HG03108 (cell line): ENCODE measurements at regions not wholly inside any gene's neighbourhood (a gene's known extent, or its start where the extent isn't known, plus 50 kb on each side); places are given as distances from the start of the nearest gene placed in this dataset.
"Not testable (repeated sequence)": the region's sequence is repeated elsewhere in the genome, so short reads cannot be mapped to it uniquely, and the experiment has no call there.

Experiments used
- ATAC-seq: cut with Tn5 transposase; IDR thresholded peaks from one replicate; pipeline ENCODE4 v1.9.1; 2021; ENCODE audit warnings: moderate library complexity; ENCODE audit not compliant: unreplicated experiment

- no peak for ATAC-seq
Observed at GRCh38 chr1:98575955-98576354, 85.6 kb upstream of the SNX7 start.

- no peak for ATAC-seq
Observed at GRCh38 chr1:98565951-98566350, 95.6 kb upstream of the SNX7 start.

GRCh38 chr1:98559291-98559690 lies 102.2 kb upstream of the SNX7 start:
- no peak for ATAC-seq

- ATAC-seq = no peak
Observed at GRCh38 chr1:98557895-98558294, 103.6 kb upstream of the SNX7 start.

GRCh38 chr1:98556521-98557158 lies 104.9 kb upstream of the SNX7 start:
- ATAC-seq = no peak

DNA sequence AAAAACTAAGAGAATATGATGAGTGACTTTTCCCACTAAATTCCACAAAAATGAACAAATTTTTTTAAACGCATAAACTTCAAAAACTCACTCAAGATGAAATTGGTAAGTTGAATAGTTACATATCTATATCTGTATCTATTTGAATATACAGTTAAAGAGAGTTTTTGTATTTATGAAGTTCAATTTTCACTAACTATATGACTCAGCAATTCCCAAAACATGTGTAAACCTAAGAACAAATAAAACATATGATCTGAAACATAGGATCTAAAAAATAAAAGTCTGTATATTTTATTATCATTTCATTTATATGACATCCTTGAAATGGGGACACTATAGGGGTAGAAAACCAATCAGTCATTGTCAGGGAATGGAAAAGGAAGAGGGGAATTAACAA lies 105.7 kb upstream of the SNX7 start:
- ATAC-seq = no peak

- not testable (repeated sequence) for ATAC-seq
Observed at GRCh38 chr1:98552576-98553074, 108.9 kb upstream of the SNX7 start.

GRCh38 chr1:98550076-98550475 lies 111.4 kb upstream of the SNX7 start:
- ATAC-seq = no peak

- ATAC-seq = no peak
Observed at GRCh38 chr1:98546319-98546718, 115.2 kb upstream of the SNX7 start.

DNA sequence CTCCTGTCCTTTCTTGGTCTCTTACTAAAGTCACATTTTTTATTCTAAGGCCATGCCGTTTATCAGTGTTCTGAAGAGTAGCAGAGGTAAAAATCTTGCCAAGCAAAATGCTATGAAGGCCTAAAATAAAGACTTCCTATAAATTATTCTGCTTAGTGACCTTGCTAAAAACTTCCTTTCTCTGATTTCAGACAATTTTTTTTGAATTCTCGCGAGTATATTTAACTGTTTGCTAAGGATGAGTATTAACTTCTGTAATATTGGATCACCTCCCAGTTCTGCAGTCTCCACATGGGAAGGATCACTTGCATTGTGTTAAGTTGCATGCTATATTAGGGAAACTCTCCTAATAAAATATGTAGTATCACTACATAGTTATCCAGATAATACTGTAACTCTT lies 123.4 kb upstream of the SNX7 start:
- ATAC-seq = no peak

GRCh38 chr1:98523256-98523655 lies 138.3 kb upstream of the SNX7 start:
- no peak for ATAC-seq

DNA sequence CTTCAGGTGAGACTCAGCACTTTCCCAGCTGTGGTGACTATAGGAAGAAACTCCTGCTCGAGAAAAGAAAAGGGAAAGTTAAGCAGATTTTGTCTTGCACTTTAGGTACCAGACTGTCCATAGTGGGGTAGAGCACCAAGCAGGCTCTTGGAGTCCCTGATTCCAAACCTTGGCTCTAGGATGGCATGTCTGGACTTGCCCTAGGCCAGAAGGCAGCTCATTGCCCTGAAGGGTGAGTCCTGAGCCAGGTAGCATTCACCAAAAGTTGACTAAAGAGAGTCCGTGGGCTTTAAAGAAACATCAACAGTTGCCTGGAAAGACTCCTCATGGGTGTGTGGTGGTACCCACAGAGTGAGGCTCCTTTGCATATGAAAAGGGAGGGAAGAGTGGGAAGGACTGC lies 145.2 kb upstream of the SNX7 start:
- ATAC-seq = no peak

DNA sequence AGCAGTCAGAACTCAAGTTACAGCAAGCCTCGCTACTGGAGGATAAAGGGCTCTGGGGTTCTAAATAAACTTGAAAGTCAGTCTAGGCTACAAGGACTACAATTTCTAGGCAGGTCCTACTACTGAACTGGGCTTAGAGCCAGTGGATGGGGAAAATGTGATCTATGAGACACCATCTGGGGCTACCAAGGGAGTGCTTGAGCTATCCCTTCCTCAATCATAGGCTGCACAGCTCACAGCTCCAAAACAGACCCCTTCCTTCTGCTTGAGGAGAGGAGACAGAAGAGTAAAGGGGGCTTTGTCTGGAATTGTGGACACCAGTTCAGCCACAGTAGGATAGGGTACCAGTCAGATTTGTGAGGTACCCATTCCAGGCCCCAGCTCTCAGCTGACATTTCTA lies 145.8 kb upstream of the SNX7 start:
- ATAC-seq = no peak

- not testable (repeated sequence) for ATAC-seq
Observed at GRCh38 chr1:98512216-98512615, 149.3 kb upstream of the SNX7 start.

DNA sequence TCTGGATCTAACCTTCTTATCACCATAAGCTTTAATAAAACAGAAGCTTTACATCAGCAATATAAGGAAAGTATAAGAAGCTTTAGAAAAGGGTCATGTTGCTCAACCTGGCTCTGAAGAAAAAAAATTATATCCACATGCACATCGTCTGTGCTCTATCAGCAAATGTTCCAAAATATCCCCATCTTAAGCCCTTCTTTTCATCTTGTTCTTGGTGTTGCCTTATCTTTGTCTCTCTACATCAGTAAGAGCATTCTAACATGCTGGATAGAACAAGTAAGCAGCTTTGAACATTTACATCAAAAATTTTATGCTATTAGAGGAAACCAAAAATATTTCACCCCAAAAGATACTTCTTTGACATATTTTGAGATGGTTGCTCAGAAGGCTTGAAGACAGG lies 157.8 kb upstream of the SNX7 start:
- no peak for ATAC-seq

GRCh38 chr1:98502937-98503336 lies 158.6 kb upstream of the SNX7 start:
- ATAC-seq = no peak

- ATAC-seq = no peak
Observed at GRCh38 chr1:98500324-98500723, 161.2 kb upstream of the SNX7 start.

DNA sequence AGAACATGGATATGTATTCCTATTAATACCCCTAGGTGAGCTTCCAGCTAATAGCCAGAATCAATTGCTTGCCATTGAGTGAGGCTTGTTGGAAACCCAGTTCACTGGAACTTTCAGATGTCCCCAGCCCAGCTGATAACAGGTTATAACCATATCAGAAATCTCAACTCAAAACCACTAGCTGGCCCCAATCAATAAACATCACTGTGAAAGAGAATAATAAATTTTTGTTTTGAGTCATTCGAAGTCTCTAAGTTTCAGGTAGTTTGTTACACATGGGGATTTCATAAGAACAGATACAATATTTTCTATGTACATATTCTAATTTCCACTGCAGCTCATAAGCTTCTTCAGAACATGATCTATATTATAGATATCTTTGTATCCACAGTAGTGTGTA lies 162.9 kb upstream of the SNX7 start:
- ATAC-seq = no peak

DNA sequence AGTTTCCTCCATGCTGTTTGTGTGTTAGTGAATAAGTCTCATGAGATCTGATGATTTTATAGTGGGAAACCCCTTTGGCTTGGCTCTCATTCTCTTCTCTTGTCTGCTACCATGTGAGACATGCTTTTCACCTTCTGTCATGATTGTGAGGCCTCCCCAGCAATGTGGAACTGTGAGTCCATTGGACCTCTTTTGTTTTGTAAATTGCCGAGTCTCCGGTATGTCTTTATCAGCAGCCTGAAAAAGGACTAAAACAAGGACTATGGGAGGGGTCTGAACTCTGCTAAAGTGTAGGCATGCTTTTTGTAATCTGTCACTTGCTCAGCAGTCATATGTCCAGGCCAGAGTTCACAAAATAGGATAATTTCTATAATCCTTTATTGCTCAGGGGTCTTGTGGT lies 164.0 kb upstream of the SNX7 start:
- ATAC-seq = no peak

DNA sequence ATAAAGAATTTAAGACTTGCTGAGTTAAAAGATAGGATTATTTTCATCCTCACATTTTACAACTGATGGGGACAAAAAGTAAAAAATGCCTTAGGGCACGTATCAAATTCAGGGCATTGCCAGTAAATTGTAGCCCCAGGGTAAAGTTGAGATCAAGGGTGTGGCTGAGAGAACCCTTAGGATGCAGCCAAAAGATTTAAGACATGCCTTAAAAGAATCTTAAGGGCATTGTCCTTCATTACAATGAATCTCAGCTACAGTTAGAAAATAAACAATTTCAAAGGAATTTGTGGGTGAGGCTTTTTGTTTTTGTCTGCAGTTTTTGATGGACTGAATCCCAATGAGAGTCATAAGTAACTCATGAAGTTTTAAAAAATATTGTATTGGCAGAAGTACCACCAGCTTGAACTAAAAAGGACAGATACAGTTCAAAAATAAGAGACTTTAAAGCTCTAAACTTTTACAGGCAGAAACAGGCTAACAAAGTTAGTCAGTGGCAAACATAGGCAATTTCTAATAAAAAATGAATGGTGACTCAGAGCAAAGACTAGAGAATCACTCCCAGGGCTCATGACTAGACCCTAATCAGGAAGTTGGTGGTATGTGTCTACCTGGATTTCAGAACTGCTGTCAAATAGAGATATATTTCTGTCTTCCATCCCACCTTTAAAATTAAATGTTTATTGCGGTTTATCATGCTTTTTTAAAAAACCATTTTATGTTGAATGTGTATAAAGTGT lies 165.1 kb upstream of the SNX7 start:
- no peak for ATAC-seq

DNA sequence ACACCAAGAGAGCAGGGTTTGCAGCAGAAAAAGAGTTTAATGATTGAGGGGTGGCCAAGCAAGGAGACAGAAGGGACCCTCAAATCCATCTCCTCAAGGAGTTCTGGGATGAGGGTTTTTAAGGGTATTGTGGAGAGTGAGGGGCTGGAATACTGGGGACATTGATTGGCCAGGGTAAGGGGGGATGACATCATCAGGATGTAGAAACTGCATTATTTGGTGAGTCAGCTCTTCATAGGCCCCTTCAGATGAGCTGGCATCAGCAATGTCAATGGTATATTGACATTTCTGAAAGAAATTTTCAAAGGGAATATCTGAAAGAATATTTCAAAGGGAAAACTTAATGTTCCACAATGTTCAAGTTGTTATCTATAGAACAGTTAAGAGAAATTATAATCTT lies 168.1 kb upstream of the SNX7 start:
- no peak for ATAC-seq

- ATAC-seq = no peak
Observed at GRCh38 chr1:98490099-98490498, 171.4 kb upstream of the SNX7 start.

DNA sequence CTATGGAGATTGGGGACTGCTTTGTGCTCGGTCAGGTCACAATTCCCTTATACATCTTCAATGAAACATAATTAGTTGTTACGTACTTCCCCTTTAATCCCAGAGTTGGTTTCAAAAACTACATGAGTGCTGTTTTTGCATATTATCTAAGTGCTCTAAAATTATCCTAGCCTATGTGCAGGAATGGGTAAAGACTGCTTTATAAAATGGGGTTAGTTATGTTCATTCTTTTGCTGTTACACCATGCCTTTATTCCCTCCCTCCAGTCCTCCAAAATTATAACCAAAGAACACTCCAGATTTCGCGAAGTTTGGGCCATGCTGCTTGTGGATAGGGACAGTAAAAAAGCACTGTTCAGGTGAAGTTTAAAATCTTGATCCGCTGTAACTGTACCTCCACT lies 173.9 kb upstream of the SNX7 start:
- ATAC-seq = no peak
